ENCODE measurements at regions not wholly inside any gene's neighbourhood (a gene's known extent, or its start where the extent isn't known, plus 50 kb on each side); places are given as distances from the start of the nearest gene placed in this dataset.
"Not testable (repeated sequence)": the region's sequence is repeated elsewhere in the genome, so short reads cannot be mapped to it uniquely, and the experiment has no call there.

GRCh38 chr22:22168941-22169867, 75.4 kb upstream of the VPREB1 start:
- DNase-seq (ENCODE audit: low read depth), result no peak

GRCh38 chr22:22168190-22168940, 76.2 kb upstream of the VPREB1 start:
- peak; percentile 53 for DNase-seq (ENCODE audit: low read depth)

GRCh38 chr22:22167791-22168189, 76.8 kb upstream of the VPREB1 start:
- no peak for DNase-seq (ENCODE audit: low read depth)

- DNase-seq (ENCODE audit: low read depth), result no peak
Observed at GRCh38 chr22:22166941-22167713, 77.5 kb upstream of the VPREB1 start.

- no peak for DNase-seq (ENCODE audit: low read depth)
Observed at GRCh38 chr22:22165936-22166710, 78.5 kb upstream of the VPREB1 start.

- DNase-seq (ENCODE audit: low read depth), result no peak
Observed at GRCh38 chr22:22164541-22165272, 79.9 kb upstream of the VPREB1 start.

- no peak for DNase-seq (ENCODE audit: low read depth)
Observed at GRCh38 chr22:22161924-22162851, 82.4 kb upstream of the VPREB1 start.

- not testable (repeated sequence) for DNase-seq (ENCODE audit: low read depth)
Observed at GRCh38 chr22:22160768-22161167, 83.8 kb upstream of the VPREB1 start.

- no peak for DNase-seq (ENCODE audit: low read depth)
Observed at GRCh38 chr22:22159384-22159783, 85.2 kb upstream of the VPREB1 start.

GRCh38 chr22:22158965-22159364, 85.6 kb upstream of the VPREB1 start:
- DNase-seq (ENCODE audit: low read depth), result no peak

GRCh38 chr22:22158207-22158816, 86.3 kb upstream of the VPREB1 start:
- DNase-seq (ENCODE audit: low read depth), result no peak

- DNase-seq (ENCODE audit: low read depth), result no peak
Observed at GRCh38 chr22:22157348-22157725, 87.2 kb upstream of the VPREB1 start.

GRCh38 chr22:22156716-22157347, 87.8 kb upstream of the VPREB1 start:
- peak; percentile 68 for DNase-seq (ENCODE audit: low read depth)

GRCh38 chr22:22156348-22156715, 88.3 kb upstream of the VPREB1 start:
- DNase-seq (ENCODE audit: low read depth), result no peak

- DNase-seq (ENCODE audit: low read depth), result no peak
Observed at GRCh38 chr22:22155607-22156006, 89.0 kb upstream of the VPREB1 start.

- no peak for DNase-seq (ENCODE audit: low read depth)
Observed at GRCh38 chr22:22155146-22155545, 89.4 kb upstream of the VPREB1 start.

- DNase-seq (ENCODE audit: low read depth), result no peak
Observed at GRCh38 chr22:22154040-22154439, 90.5 kb upstream of the VPREB1 start.

GRCh38 chr22:22151308-22151707, 93.3 kb upstream of the VPREB1 start:
- no peak for DNase-seq (ENCODE audit: low read depth)

GRCh38 chr22:22150457-22150856, 94.1 kb upstream of the VPREB1 start:
- DNase-seq (ENCODE audit: low read depth), result no peak

Measured in EH (cell line).